Stimulated activated CD4-positive, alpha-beta T cell treated with anti-CD3 and anti-CD28 coated beads, Interleukin-12 subunit alpha, Interleukin-12 subunit beta, amount 100 ng/mL, for 48 hours (primary cell): ENCODE measurements at regions not wholly inside any gene's neighbourhood (a gene's known extent, or its start where the extent isn't known, plus 50 kb on each side); places are given as distances from the start of the nearest gene placed in this dataset.
"Not testable (repeated sequence)": the region's sequence is repeated elsewhere in the genome, so short reads cannot be mapped to it uniquely, and the experiment has no call there.

Experiments
- DNase-seq, 3 donors: peaks; one replicate each; pipeline ENCODE4 v3.0.0-alpha.2; 2020; ENCODE audit warnings: low read depth in 2 of 3, low spot score in 1 of 3

- DNase-seq = no peak
Measured at GRCh38 chr18:60018618-60019462, 119.0 kb downstream of the PMAIP1 start.

- DNase-seq = not testable (repeated sequence)
Measured at GRCh38 chr18:60018134-60018533, 118.3 kb downstream of the PMAIP1 start.

GRCh38 chr18:60017371-60017770 is 117.6 kb downstream of the PMAIP1 start:
- no peak for DNase-seq

GRCh38 chr18:60015826-60016225 is 116.0 kb downstream of the PMAIP1 start:
- not testable (repeated sequence) for DNase-seq

- DNase-seq = not testable (repeated sequence)
Measured at GRCh38 chr18:60013148-60013547, 113.4 kb downstream of the PMAIP1 start.

GRCh38 chr18:60010984-60011383 is 111.2 kb downstream of the PMAIP1 start:
- no peak for DNase-seq

- DNase-seq = no peak
Measured at GRCh38 chr18:60010513-60010912, 110.7 kb downstream of the PMAIP1 start.

- no peak for DNase-seq
Measured at GRCh38 chr18:60007661-60008060, 107.9 kb downstream of the PMAIP1 start.

GRCh38 chr18:60003610-60004185 is 103.9 kb downstream of the PMAIP1 start:
- DNase-seq = no peak

GRCh38 chr18:59996370-59996966 is 96.7 kb downstream of the PMAIP1 start:
- peak in 1 of 3 donors; percentile 6 for DNase-seq

- no peak for DNase-seq
Measured at GRCh38 chr18:59994357-59994756, 94.6 kb downstream of the PMAIP1 start.

GRCh38 chr18:59993560-59993959 is 93.8 kb downstream of the PMAIP1 start:
- no peak for DNase-seq

GRCh38 chr18:59990121-59990823 is 90.5 kb downstream of the PMAIP1 start:
- DNase-seq = no peak

- DNase-seq = peak; percentile 7 to 31 (median 17)
Measured at GRCh38 chr18:59988098-59988706, 88.4 kb downstream of the PMAIP1 start.

- no peak for DNase-seq
Measured at GRCh38 chr18:59987102-59987501, 87.3 kb downstream of the PMAIP1 start.

- no peak for DNase-seq
Measured at GRCh38 chr18:59986139-59986538, 86.3 kb downstream of the PMAIP1 start.

GRCh38 chr18:59985289-59985688 is 85.5 kb downstream of the PMAIP1 start:
- DNase-seq = no peak

GRCh38 chr18:59983506-59983905 is 83.7 kb downstream of the PMAIP1 start:
- no peak for DNase-seq

- no peak for DNase-seq
Measured at GRCh38 chr18:59980188-59980637, 80.4 kb downstream of the PMAIP1 start.

GRCh38 chr18:59971871-59972428 is 72.2 kb downstream of the PMAIP1 start:
- DNase-seq = no peak

- DNase-seq = not testable (repeated sequence)
Measured at GRCh38 chr18:59971144-59971543, 71.3 kb downstream of the PMAIP1 start.
